LNCaP clone FGC (cell line): ENCODE measurements at regions not wholly inside any gene's neighbourhood (a gene's known extent, or its start where the extent isn't known, plus 50 kb on each side); places are given as distances from the start of the nearest gene placed in this dataset.

ENCODE experiments used
- DNase-seq: peaks from one replicate; pipeline ENCODE4 v3.0.0-alpha.2; 2011; ENCODE audit warnings: low read depth
- H3K4me3 ChIP-seq: 2 replicates; pipeline ENCODE4 v1.5.1; 2011; ENCODE audit warnings: mild to moderate bottlenecking, low read depth, low read length, control low read depth
- TF ChIP-seq, protein P1 (sequence below): IDR thresholded peaks from 2 replicates; pipeline ENCODE4 v1.5.1; 2012; ENCODE audit warnings: mild to moderate bottlenecking; ENCODE audit not compliant: control insufficient read depth, insufficient read depth; ENCODE audit errors: extremely low read depth

DNA sequence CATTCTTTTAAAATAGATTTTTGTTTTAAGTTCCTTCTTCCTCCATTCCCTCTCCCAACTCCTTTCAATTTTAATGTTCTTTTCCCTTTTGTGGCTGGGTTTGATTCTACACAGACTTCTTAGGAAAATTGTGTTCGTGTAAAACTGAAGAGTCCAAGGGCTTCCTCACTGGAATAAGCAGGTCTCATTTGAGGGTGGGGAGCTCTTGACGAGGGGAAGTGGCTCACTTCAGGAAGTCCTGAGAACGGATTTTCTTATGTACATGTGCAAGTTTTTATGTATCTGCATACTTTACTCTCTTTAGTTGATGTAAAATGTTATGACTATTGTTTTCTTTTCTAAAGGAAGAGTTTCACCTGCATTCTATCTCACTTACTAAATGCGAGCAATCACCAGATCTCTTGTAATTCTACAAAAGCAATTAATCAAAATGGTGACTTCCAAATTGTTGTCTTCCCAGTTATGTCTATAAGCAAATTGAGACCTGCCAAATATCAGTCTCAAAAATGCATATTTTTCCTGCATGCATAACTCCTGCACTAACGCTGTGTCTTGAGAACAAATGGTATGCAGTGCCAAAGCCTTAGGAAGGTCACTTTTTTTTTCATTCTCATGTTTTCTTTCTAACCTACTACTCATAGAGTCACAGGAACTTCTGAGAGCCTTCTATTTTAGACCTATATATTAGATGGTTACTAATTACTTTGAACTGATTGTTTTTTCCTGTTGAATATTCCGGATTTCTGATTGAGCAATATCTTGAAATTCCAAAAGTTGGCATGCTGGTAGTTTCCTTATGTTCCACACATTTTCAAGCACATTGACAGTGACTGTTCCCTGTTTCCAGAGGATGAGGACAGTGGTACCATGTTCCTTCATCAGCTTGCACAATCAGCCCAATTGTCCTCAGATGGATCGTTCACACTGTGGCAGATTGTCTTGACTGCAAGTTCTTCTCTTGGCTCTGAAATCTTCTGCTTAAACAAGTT lies 251.9 kb upstream of the PRDM1 start:
- DNase-seq, result no peak
- TF ChIP-seq, protein P1, sequence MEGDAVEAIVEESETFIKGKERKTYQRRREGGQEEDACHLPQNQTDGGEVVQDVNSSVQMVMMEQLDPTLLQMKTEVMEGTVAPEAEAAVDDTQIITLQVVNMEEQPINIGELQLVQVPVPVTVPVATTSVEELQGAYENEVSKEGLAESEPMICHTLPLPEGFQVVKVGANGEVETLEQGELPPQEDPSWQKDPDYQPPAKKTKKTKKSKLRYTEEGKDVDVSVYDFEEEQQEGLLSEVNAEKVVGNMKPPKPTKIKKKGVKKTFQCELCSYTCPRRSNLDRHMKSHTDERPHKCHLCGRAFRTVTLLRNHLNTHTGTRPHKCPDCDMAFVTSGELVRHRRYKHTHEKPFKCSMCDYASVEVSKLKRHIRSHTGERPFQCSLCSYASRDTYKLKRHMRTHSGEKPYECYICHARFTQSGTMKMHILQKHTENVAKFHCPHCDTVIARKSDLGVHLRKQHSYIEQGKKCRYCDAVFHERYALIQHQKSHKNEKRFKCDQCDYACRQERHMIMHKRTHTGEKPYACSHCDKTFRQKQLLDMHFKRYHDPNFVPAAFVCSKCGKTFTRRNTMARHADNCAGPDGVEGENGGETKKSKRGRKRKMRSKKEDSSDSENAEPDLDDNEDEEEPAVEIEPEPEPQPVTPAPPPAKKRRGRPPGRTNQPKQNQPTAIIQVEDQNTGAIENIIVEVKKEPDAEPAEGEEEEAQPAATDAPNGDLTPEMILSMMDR, result no peak
- no peak overlapping the region for H3K4me3 ChIP-seq

DNA sequence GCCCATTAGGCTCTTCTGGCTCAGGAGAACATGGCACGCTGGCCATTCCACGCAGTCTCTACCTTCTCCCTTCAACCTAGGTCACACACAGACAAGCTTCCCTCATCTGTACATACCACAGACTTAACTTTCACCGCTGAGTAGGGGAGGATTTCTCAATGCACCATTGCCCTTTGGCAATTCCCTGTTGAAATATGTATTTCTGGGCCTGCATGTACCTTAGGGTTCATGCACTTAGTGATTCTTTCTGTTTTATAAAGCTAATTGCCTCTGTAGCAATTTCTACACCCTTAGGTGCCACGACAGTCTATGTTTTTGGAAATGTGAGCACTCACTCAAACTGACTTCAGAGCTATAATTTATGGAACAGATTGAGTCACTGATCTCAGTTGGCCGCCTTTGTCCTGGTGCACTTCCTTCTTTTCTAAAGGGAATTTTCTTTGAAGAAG lies 253.8 kb upstream of the PRDM1 start:
- DNase-seq, result no peak
- no peak overlapping the region for H3K4me3 ChIP-seq
- TF ChIP-seq, protein P1, result no peak

DNA sequence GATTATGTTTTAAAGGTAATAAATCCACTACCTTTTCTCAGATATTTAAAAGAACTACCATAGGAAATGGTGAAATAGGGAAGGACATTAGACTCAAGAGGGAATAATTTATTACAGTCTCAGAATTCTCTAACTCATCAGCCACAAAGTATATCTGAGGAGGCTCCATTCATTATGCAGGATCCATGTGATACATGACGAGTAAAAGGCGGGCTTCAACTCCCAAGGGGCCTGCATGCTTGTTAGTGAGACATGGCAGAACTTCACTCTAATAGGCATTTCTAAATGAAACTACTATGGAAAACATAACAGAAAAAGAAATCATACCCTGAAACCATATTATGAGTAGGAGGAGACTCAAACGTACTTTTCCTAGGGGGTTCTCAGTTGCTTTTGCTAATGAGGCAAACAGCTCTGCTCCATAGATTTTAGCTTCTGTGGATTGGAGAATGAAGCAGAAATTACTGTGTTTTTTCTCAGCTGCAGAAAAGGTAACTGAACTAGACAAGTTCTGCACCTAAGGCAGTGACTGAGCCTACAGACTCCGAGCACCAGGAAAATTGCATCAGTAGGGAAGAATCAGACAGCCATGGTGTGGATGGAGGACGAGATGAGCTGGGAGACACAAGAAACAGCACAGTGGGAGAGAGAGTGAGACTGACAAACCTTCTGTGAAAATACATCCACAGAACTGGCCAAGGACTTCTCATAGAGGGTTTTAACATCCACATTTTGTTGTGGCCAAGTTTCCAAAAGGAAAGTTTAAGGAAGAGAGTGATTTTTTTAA lies 254.6 kb upstream of the PRDM1 start:
- no peak for DNase-seq
- no peak overlapping the region for H3K4me3 ChIP-seq
- TF ChIP-seq, protein P1, result no peak

DNA sequence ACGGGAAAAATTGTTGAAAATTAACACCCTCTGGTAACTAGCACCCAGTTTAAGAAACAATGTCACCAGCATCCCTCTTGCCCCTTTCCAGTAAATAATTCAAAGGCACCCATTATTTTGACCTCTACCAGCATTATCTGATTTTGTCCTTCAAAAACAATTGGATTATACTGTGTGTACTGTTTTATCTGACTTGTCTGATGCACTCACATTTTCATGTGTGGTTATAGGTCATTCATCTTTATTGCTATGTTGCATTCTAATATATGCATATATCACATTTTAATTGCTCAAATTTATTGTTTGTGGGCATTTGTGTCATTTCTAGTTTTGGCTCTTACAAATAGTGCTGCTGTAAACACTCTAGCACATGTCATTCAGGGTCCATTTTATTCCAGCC lies 260.9 kb upstream of the PRDM1 start:
- TF ChIP-seq, protein P1, result no peak

DNA sequence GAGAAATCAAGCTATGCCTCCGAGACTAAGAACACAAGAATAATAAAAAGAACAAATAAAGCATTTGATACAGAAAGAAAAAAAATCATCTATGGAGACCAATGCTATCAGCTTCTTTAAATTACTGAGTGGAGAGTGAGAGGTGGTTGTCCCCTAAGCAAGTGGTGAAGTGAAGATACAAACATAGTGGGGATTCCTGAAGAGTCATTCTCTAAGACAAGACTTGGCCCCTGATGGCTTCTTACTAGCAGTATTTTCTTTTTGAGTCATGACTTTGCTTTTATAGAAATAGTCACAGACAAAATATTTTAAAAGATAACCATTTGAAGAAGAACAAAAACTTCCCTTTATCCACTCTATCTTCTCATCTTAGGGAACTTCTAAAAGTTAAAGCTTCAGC lies 261.4 kb upstream of the PRDM1 start:
- TF ChIP-seq, protein P1, result no peak
- DNase-seq, result no peak
- no peak overlapping the region for H3K4me3 ChIP-seq

More for the DNA sequence above, 260.9 kb upstream of the PRDM1 start:
- no peak for DNase-seq
- H3K4me3 ChIP-seq, result no peak overlapping the region

DNA sequence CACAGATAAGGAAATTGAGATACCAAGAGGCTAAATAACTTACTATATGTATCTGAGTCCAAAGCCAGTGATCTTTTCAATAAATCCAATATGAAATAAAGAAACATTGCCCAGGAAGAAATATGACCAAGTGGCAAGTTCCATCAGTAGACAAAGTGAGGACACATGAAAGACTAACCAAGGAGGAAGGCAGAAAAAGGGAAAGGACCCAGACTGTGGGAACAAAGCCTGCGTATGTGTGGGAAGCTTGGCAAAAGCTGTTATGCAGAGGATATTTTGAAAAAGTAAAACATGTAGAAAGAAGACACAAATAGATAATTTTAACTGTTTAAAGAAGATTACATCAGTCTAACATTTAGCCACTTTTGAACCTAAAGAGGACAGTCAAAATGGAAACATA lies 264.4 kb upstream of the PRDM1 start:
- TF ChIP-seq, protein P1, result no peak
- DNase-seq, result no peak
- no peak overlapping the region for H3K4me3 ChIP-seq
